Esophagus squamous epithelium (tissue), 4 donors: ENCODE measurements at regions not wholly inside any gene's neighbourhood (a gene's known extent, or its start where the extent isn't known, plus 50 kb on each side); places are given as distances from the start of the nearest gene placed in this dataset.

Experiments
- CTCF ChIP-seq, 6 experiments: fragments of 450-650 bp in 4 of 6; fragments of 200-600 bp in 2 of 6; sonication (generic) in 2 of 6; IDR thresholded peaks; one replicate each; pipeline ENCODE4 v1.5.1; 2016 to 2019; ENCODE audit warnings: antibody characterized with exemption in 6 of 6, mild to moderate bottlenecking in 4 of 6, moderate library complexity in 4 of 6
- POLR2A ChIP-seq, 4 donors: fragments of 450-650 bp; IDR thresholded peaks; one replicate each; pipeline ENCODE4 v1.6.1; 2017; ENCODE audit warnings: antibody characterized with exemption in 4 of 4, mild to moderate bottlenecking in 4 of 4, moderate library complexity in 3 of 4

GRCh38 chr16:80082906-80083305, 457.9 kb upstream of the DYNLRB2 start:
- no peak for TF ChIP-seq POLR2A (IDR thresholded peaks at IDR 0.05)
- TF ChIP-seq CTCF (IDR thresholded peaks at IDR 0.05), result no peak
